CD4-positive, alpha-beta T cell (primary cell): ENCODE measurements at regions not wholly inside any gene's neighbourhood (a gene's known extent, or its start where the extent isn't known, plus 50 kb on each side); places are given as distances from the start of the nearest gene placed in this dataset.

Source experiments
- ATAC-seq: fragments of 200-7000 bp; cut with Tn5 transposase; one replicate; pipeline ENCODE4 v1.10.0; 2022; ENCODE audit warnings: mild to moderate bottlenecking; ENCODE audit not compliant: poor library complexity
- CTCF ChIA-PET: fragments of 350-600 bp; sonication (Branson Sonifier 250); formaldehyde crosslinking; loops from one replicate; lab custom pipeline; 2021; ENCODE audit warnings: antibody characterized with exemption, inconsistent platforms; lab: Charles Lee
- POLR2A ChIA-PET: fragments of 350-600 bp; sonication (Branson Sonifier 250); formaldehyde crosslinking; loops from one replicate; lab custom pipeline; 2021; ENCODE audit warnings: antibody characterized with exemption, inconsistent platforms; lab: Charles Lee
- DNase-seq, 14 experiments: peaks; one replicate each; pipeline ENCODE4 v3.0.0-alpha.2; 2013 to 2020; ENCODE audit warnings: mixed read lengths in 2 of 14
- H3K27ac ChIP-seq, 2 donors: one replicate each; pipeline versions ENCODE4 v1.5.1 to v1.7.0; 2013; ENCODE audit warnings: low read length in 2 of 2, low read depth in 1 of 2, mild to moderate bottlenecking in 1 of 2
- H3K27me3 ChIP-seq, 2 experiments: 1 replicate in 1 of 2; 2 replicates in 1 of 2; pipeline versions ENCODE4 v1.6.1 to v1.7.0; 2013; ENCODE audit warnings: low read length in 2 of 2, control low read depth in 1 of 2, mild to moderate bottlenecking in 1 of 2, moderate library complexity in 1 of 2; ENCODE audit not compliant: insufficient read depth in 2 of 2, control insufficient read depth in 1 of 2
- H3K36me3 ChIP-seq: one replicate; pipeline ENCODE4 v1.6.1; 2013; ENCODE audit warnings: low read length, control low read depth; ENCODE audit not compliant: insufficient read depth
- H3K4me1 ChIP-seq: one replicate; pipeline ENCODE4 v1.6.1; 2013; ENCODE audit warnings: low read length, control low read depth; ENCODE audit not compliant: insufficient read depth
- H3K4me3 ChIP-seq: one replicate; pipeline ENCODE4 v1.5.1; 2013; ENCODE audit warnings: mild to moderate bottlenecking, low read length, moderate library complexity
- H3K9me3 ChIP-seq, 2 experiments: 1 replicate in 1 of 2; 2 replicates in 1 of 2; pipeline versions ENCODE4 v1.6.1 to v1.7.0; 2013; ENCODE audit warnings: low read length in 2 of 2, mild to moderate bottlenecking in 2 of 2, control low read depth in 1 of 2, moderate library complexity in 1 of 2; ENCODE audit not compliant: control insufficient read depth in 1 of 2, insufficient read depth in 1 of 2
- H3K27ac Mint-ChIP-seq: one replicate; pipeline ENCODE4 v1.8.0; 2020; ENCODE audit warnings: mixed read lengths
- H3K27me3 Mint-ChIP-seq: one replicate; pipeline ENCODE4 v1.8.0; 2021; ENCODE audit warnings: mixed read lengths
- H3K36me3 Mint-ChIP-seq: one replicate; pipeline ENCODE4 v1.8.0; 2021; ENCODE audit warnings: low read depth, mixed read lengths
- H3K4me1 Mint-ChIP-seq: one replicate; pipeline ENCODE4 v1.8.0; 2021; ENCODE audit warnings: low read depth, mixed read lengths
- H3K4me3 Mint-ChIP-seq: one replicate; pipeline ENCODE4 v1.8.0; 2020; ENCODE audit warnings: mild to moderate bottlenecking, mixed read lengths
- H3K9me3 Mint-ChIP-seq: one replicate; pipeline ENCODE4 v1.8.0; 2020; ENCODE audit warnings: mixed read lengths
- CTCF ChIP-seq: fragments of 200-600 bp; IDR thresholded peaks from one replicate; pipeline ENCODE4 v1.8.0; 2022; ENCODE audit warnings: antibody characterized with exemption, mild to moderate bottlenecking
- intact Hi-C, 2 experiments: fragments of 100-400 bp; cut with DNase I in 1 of 2; cut with micrococcal nuclease in 1 of 2; formaldehyde crosslinking; loops; one replicate each; pipeline versions ENCODE4 v1.15.1 to v1.9.0; 2023 to 2025; cut with DNase I, micrococcal nuclease

GRCh38 chr15:25563596-25563995 lies 124.8 kb upstream of the UBE3A start:
- Histone ChIP-seq H3K9me3 (peaks cover 0 to 20% of the 10 kb centered on the region in 2 experiments), H3K4me3 (no peak overlapping the region), H3K36me3 (no peaks in the 10 kb centered on the region), H3K27me3 (no peaks in the 10 kb centered on the region), H3K27ac (no peak overlapping the region), H3K4me1 (no peaks in the 10 kb centered on the region)
- no peaks in the 10 kb centered on the region for H3K36me3 Mint-ChIP-seq
- ATAC-seq (no peak), DNase-seq (no peak)
- peaks cover 6% of the 10 kb centered on the region for H3K9me3 Mint-ChIP-seq
- H3K4me3 Mint-ChIP-seq, result no peak overlapping the region
- intact Hi-C loops, result no loop called here
- POLR2A ChIA-PET, result no interaction called here
- no peaks in the 10 kb centered on the region for H3K4me1 Mint-ChIP-seq
- no peak for TF ChIP-seq CTCF
- H3K27ac Mint-ChIP-seq, result no peak overlapping the region
- CTCF ChIA-PET, result no interaction called here
- H3K27me3 Mint-ChIP-seq, result no peaks in the 10 kb centered on the region

- Histone ChIP-seq H3K27me3 (no peaks in the 10 kb centered on the region), H3K4me3 (no peak overlapping the region), H3K27ac (no peak overlapping the region), H3K36me3 (no peaks in the 10 kb centered on the region), H3K9me3 (peaks cover 0 to 22% of the 10 kb centered on the region in 2 experiments), H3K4me1 (no peaks in the 10 kb centered on the region)
- POLR2A ChIA-PET, result no interaction called here
- DNase-seq (no peak), ATAC-seq (no peak)
- H3K9me3 Mint-ChIP-seq, result peaks cover 6% of the 10 kb centered on the region
- H3K27me3 Mint-ChIP-seq, result no peaks in the 10 kb centered on the region
- H3K36me3 Mint-ChIP-seq, result no peaks in the 10 kb centered on the region
- no peak for TF ChIP-seq CTCF
- CTCF ChIA-PET, result no interaction called here
- H3K4me3 Mint-ChIP-seq, result no peak overlapping the region
- no peak overlapping the region for H3K27ac Mint-ChIP-seq
- no peaks in the 10 kb centered on the region for H3K4me1 Mint-ChIP-seq
- intact Hi-C loops, result no loop called here
These were observed 119.1 kb upstream of the UBE3A start for GRCh38 chr15:25557926-25558325.

GRCh38 chr15:25556136-25556535 lies 117.3 kb upstream of the UBE3A start:
- H3K4me1 ChIP-seq, result no peaks in the 10 kb centered on the region
- H3K27me3 ChIP-seq, result no peaks in the 10 kb centered on the region
- no peaks in the 10 kb centered on the region for H3K27me3 Mint-ChIP-seq
- H3K9me3 ChIP-seq, result peaks cover 0 to 25% of the 10 kb centered on the region in 2 experiments
- H3K27ac ChIP-seq, result no peak overlapping the region
- ChIA-PET POLR2A (no interaction called here), CTCF (no interaction called here)
- H3K9me3 Mint-ChIP-seq, result peaks cover 3% of the 10 kb centered on the region
- no peaks in the 10 kb centered on the region for H3K4me1 Mint-ChIP-seq
- no peaks in the 10 kb centered on the region for H3K36me3 ChIP-seq
- no peak overlapping the region for H3K4me3 ChIP-seq
- no peak for DNase-seq
- no peaks in the 10 kb centered on the region for H3K36me3 Mint-ChIP-seq
- H3K27ac Mint-ChIP-seq, result no peak overlapping the region
- intact Hi-C loops, result no loop called here
- TF ChIP-seq CTCF, result no peak
- H3K4me3 Mint-ChIP-seq, result no peak overlapping the region
- ATAC-seq, result no peak
